Endodermal cell (in vitro differentiated cells): ENCODE measurements at regions not wholly inside any gene's neighbourhood (a gene's known extent, or its start where the extent isn't known, plus 50 kb on each side); places are given as distances from the start of the nearest gene placed in this dataset.

ENCODE experiments used
- DNase-seq: peaks from one replicate; pipeline ENCODE4 v3.0.0-alpha.2; 2017
- H3K27ac ChIP-seq: 2 replicates; pipeline ENCODE4 v1.5.1; 2013; ENCODE audit warnings: mild to moderate bottlenecking, low read depth, low read length, moderate library complexity
- H3K27me3 ChIP-seq: 2 replicates; pipeline ENCODE4 v1.6.1; 2013; ENCODE audit warnings: mild to moderate bottlenecking, low read length, moderate library complexity; ENCODE audit not compliant: insufficient read depth, control insufficient read depth, poor library complexity, severe bottlenecking
- H3K36me3 ChIP-seq: 2 replicates; pipeline ENCODE4 v1.7.0; 2013; ENCODE audit warnings: mild to moderate bottlenecking, low read length, moderate library complexity; ENCODE audit not compliant: control insufficient read depth, insufficient read depth
- H3K4me1 ChIP-seq: one replicate; pipeline ENCODE4 v1.7.0; 2013; ENCODE audit warnings: low read length; ENCODE audit not compliant: control insufficient read depth, insufficient read depth
- H3K4me3 ChIP-seq: 2 replicates; pipeline ENCODE4 v1.5.1; 2013; ENCODE audit warnings: mild to moderate bottlenecking, low read length, moderate library complexity
- H3K9ac ChIP-seq: 2 replicates; pipeline ENCODE4 v1.6.1; 2013; ENCODE audit warnings: mild to moderate bottlenecking, low read length, moderate library complexity; ENCODE audit not compliant: poor library complexity, severe bottlenecking; ENCODE audit errors: extremely low read depth
- H3K9me3 ChIP-seq: 2 replicates; pipeline ENCODE4 v1.6.1; 2013; ENCODE audit warnings: mild to moderate bottlenecking, low read length, moderate library complexity; ENCODE audit not compliant: control insufficient read depth
- H3K27ac Mint-ChIP-seq: 2 replicates; pipeline ENCODE4 v1.8.0; 2020; ENCODE audit warnings: mixed read lengths
- H3K27me3 Mint-ChIP-seq: 2 replicates; pipeline ENCODE4 v1.8.0; 2021; ENCODE audit warnings: mild to moderate bottlenecking, mixed read lengths; ENCODE audit not compliant: insufficient read depth
- H3K36me3 Mint-ChIP-seq: 2 replicates; pipeline ENCODE4 v1.8.0; 2020; ENCODE audit warnings: low read depth, mixed read lengths
- H3K4me1 Mint-ChIP-seq: 2 replicates; pipeline ENCODE4 v1.8.0; 2020; ENCODE audit warnings: mixed read lengths
- H3K4me3 Mint-ChIP-seq: 2 replicates; pipeline ENCODE4 v1.8.0; 2020; ENCODE audit warnings: mild to moderate bottlenecking, moderate library complexity, mixed read lengths
- H3K9me3 Mint-ChIP-seq: 2 replicates; pipeline ENCODE4 v1.8.0; 2020; ENCODE audit warnings: mild to moderate bottlenecking, mixed read lengths
- WGBS, 2 experiments: methylation state at CpG; one replicate each; pipeline versions ENCODE4 v1.1.5 to v1.1.7; 2013; ENCODE audit warnings: missing lambda C conversion rate in 2 of 2, mixed read lengths in 1 of 2; ENCODE audit not compliant: insufficient coverage in 1 of 2, insufficient read length in 1 of 2; 5-methylcytosine and 5-hydroxymethylcytosine counted together
- TF ChIP-seq, protein P1 (sequence below): fragments of 200-600 bp; sonication (generic); conservative IDR thresholded peaks from 2 replicates; pipeline ENCODE4 v1.5.0; 2021; ENCODE audit warnings: antibody characterized with exemption, mild to moderate bottlenecking

DNA sequence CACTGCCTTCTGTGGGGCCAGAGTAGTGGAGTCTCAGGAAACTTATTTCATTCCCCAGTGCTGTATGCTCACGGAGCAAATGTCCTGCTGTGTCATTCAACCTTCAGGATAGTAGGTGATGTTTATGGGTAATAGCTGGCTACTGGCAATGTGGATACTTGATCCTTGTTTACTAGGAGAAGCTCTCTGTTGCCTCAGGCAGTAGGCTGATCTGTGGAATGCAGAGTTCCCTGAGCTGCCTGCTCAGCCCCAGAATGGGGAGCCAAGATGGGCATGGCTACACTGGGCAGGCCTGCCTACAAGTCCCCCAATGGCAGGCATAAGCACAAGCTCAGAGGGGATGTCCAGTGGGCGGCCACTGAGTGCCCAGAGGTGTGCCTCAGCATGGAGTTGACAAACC lies 323.1 kb upstream of the KCNN2 start:
- WGBS, 2 experiments: 77 to 100% methylated on average over 1 to 2 of the region's 2 CpGs
- Histone ChIP-seq H3K4me1 (no peaks in the 10 kb centered on the region), H3K36me3 (no peaks in the 10 kb centered on the region), H3K4me3 (no peak overlapping the region), H3K9me3 (no peaks in the 10 kb centered on the region), H3K27me3 (no peaks in the 10 kb centered on the region), H3K9ac (no peak overlapping the region), H3K27ac (no peak overlapping the region)
- Mint-ChIP-seq H3K9me3 (peaks cover 5% of the 10 kb centered on the region), H3K4me3 (no peak overlapping the region), H3K4me1 (no peaks in the 10 kb centered on the region), H3K27ac (no peak overlapping the region), H3K27me3 (no peaks in the 10 kb centered on the region), H3K36me3 (no peaks in the 10 kb centered on the region)
- DNase-seq: no peak
- TF ChIP-seq, protein P1, sequence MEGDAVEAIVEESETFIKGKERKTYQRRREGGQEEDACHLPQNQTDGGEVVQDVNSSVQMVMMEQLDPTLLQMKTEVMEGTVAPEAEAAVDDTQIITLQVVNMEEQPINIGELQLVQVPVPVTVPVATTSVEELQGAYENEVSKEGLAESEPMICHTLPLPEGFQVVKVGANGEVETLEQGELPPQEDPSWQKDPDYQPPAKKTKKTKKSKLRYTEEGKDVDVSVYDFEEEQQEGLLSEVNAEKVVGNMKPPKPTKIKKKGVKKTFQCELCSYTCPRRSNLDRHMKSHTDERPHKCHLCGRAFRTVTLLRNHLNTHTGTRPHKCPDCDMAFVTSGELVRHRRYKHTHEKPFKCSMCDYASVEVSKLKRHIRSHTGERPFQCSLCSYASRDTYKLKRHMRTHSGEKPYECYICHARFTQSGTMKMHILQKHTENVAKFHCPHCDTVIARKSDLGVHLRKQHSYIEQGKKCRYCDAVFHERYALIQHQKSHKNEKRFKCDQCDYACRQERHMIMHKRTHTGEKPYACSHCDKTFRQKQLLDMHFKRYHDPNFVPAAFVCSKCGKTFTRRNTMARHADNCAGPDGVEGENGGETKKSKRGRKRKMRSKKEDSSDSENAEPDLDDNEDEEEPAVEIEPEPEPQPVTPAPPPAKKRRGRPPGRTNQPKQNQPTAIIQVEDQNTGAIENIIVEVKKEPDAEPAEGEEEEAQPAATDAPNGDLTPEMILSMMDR: no peak

DNA sequence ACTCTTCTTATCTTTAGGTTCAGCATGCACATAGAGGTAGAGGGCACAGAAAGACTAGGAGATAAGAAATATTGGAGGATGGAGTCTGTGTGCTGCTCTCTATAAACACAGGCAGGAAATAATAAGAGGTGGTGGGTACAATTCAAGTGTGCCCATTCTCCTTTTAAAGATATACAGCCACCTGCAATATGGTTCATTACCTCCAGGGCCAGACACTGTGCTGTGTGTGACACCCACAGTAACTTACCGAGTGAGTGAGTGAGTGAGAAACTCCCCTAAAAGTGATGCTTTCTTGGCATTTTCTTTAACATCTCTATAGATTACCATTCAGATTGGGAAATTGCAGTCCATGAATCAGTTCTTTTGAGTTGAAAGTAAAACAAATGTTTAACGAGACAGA lies 311.8 kb upstream of the KCNN2 start:
- 94 to 100% methylated on average over 2 of the region's 2 CpGs for WGBS, 2 experiments

DNA sequence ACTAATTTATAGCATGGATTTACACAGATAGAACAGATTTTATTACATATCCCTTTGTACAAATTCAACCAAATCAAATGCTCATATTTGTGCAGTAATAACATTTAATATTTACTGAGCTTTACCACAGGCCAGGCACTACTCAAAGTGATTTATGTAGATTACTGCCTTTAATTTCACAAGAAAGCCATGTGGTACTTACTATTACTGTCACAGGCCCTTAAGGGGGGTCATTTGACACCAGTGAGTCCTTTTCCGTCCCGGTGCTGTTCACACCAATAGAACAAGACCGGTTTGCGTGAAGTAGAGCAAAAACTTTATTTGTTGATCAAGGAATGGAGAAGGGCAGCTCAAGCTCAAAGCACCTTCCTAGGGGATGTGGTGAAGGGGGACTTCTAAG lies 308.5 kb upstream of the KCNN2 start:
- TF ChIP-seq, protein P1: no peak
- Histone ChIP-seq H3K4me1 (peaks cover 9% of the 10 kb centered on the region), H3K27me3 (peaks cover 55% of the 10 kb centered on the region), H3K36me3 (no peaks in the 10 kb centered on the region), H3K4me3 (no peak overlapping the region), H3K9ac (no peak overlapping the region), H3K9me3 (no peaks in the 10 kb centered on the region), H3K27ac (no peak overlapping the region)
- DNase-seq: no peak
- 93 to 95% methylated on average over 4 of the region's 4 CpGs for WGBS, 2 experiments
- peaks cover 57% of the 10 kb centered on the region for H3K27me3 Mint-ChIP-seq
- H3K9me3 Mint-ChIP-seq: no peaks in the 10 kb centered on the region
- H3K27ac Mint-ChIP-seq: no peak overlapping the region
- H3K4me1 Mint-ChIP-seq: peaks cover 15% of the 10 kb centered on the region
- H3K4me3 Mint-ChIP-seq: no peak overlapping the region
- H3K36me3 Mint-ChIP-seq: no peaks in the 10 kb centered on the region

More for the DNA sequence above, 311.8 kb upstream of the KCNN2 start:
- DNase-seq: no peak
- no peak overlapping the region for H3K9ac ChIP-seq
- H3K36me3 ChIP-seq: no peaks in the 10 kb centered on the region
- H3K4me3 ChIP-seq: no peak overlapping the region
- Mint-ChIP-seq H3K36me3 (no peaks in the 10 kb centered on the region), H3K4me3 (no peak overlapping the region), H3K27me3 (peaks cover 25% of the 10 kb centered on the region), H3K4me1 (peaks cover 11% of the 10 kb centered on the region), H3K9me3 (no peaks in the 10 kb centered on the region), H3K27ac (no peak overlapping the region)
- H3K9me3 ChIP-seq: no peaks in the 10 kb centered on the region
- peaks cover 25% of the 10 kb centered on the region for H3K27me3 ChIP-seq
- H3K27ac ChIP-seq: no peak overlapping the region
- TF ChIP-seq, protein P1: peak; percentile 34
- peaks cover 9% of the 10 kb centered on the region for H3K4me1 ChIP-seq
